ENCODE measurements at regions not wholly inside any gene's neighbourhood (a gene's known extent, or its start where the extent isn't known, plus 50 kb on each side); places are given as distances from the start of the nearest gene placed in this dataset.
"Not testable (repeated sequence)": the region's sequence is repeated elsewhere in the genome, so short reads cannot be mapped to it uniquely, and the experiment has no call there.

DNA sequence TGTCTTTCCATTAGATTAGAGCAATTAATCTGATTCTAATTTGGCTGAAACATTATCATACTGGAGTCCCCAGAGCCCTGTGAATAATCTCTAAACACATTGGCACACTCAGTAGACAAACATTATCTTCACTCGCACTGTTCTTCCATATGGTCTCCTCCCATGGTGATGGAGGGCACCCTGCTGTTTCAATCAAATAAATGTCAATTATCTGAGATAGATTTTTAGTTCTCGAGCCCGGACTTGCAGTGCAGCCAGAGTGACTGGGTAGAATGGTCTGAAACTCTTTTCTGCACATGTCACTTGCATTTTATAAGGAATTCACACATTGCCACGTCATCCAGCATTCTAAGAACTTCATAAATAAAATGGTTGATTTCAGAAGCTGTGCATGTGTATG lies 90.6 kb upstream of the MAP3K7 start:
- no peak for DNase-seq (ENCODE audit: low read depth)

DNA sequence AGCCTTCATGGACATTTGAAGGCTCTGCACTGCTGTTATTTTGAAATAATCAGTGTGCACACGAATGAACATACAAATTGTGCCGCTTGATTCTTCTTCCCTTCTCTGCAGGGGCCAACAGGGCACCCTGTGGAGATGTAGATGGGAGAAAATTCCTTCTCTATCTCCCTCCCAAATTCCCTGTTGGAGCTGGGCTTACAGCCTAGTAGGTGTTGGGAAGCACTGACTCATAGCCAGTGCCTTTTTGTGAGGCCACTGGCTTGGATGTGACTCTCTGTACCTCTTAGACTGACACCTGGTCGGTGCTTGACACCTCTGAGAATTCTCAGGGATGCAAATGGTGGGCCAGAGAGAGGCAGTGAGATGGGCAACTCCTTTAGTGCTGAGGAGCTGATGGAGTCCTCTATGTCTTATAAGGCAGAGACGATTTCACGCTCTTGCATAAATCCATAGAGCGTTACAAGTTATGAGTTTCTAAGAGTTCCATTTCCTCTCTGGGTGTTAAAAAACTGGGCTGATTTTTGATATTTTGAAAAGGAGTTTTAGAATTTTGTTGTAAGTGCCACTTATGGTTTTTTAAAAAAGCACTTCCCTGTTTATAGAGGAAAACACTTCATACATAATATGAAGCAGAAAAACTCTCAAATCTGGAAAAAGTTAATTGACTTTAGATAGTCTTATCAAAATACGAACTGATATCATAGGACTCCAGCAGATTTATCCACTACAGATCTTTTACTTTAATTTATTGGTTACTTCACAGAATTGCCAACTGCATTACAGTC lies 89.8 kb upstream of the MAP3K7 start:
- DNase-seq (ENCODE audit: low read depth), result no peak

DNA sequence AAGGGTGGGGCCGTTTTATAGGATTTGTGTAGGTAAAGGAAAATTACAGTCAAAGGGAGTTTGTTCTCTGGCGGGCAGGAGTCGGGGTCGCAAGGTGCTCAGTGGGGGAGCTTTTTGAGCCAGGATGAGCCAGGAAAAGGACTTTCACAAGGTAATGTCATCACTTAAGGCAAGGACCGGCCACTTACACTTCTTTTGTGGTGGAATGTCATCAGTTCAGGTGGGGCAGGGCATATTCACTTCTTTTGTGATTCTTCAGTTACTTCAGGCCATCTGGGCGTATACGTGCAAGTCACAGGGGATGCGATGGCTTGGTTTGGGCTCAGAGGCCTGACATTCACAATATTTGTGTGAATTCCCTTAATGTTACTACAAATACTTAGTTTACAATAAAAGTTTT lies 88.2 kb upstream of the MAP3K7 start:
- DNase-seq (ENCODE audit: low read depth), result not testable (repeated sequence)

GRCh38 chr6:90674077-90674476 lies 87.2 kb upstream of the MAP3K7 start:
- not testable (repeated sequence) for DNase-seq (ENCODE audit: low read depth)

DNA sequence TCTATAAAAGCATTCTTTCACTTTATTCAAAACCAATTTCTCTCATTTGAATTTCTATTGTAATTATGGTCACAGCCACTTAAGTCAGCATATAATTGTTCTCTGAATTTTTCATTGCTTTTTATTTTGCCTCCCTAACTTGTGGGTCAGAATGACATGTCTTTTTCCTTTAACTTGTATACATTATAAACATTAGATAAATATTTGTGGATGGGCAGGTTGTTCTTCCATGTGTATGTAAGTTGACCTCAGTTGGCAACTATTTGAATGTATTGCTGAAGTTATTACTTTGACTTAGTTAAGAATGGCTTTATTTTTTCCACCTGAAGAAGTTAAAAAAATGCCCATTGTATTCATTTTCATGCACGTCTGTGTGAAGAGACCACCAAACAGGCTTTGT lies 83.0 kb upstream of the MAP3K7 start:
- DNase-seq (ENCODE audit: low read depth), result no peak

- DNase-seq (ENCODE audit: low read depth), result no peak
These were observed 82.5 kb upstream of the MAP3K7 start for GRCh38 chr6:90669420-90669819.

GRCh38 chr6:90668141-90668540 lies 81.3 kb upstream of the MAP3K7 start:
- DNase-seq (ENCODE audit: low read depth), result no peak

DNA sequence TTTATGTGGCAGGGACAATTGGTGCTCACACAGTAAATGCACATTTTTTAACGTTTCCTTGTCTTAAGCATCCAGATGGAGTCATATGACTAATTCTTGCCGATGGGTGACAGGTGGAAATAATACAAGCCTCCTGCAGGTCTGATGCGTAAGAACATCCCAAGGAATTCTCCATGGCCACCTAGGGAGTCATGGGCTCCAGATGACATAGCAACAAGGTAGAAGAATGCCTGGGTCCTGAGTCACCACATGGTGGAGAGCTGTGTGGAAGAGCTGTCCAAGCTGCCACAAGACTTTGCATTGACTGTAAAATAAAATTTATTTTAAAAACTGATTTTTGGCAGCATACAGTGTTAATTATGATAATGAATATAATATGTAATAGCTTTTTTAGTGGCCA lies 77.0 kb upstream of the MAP3K7 start:
- no peak for DNase-seq (ENCODE audit: low read depth)

- no peak for DNase-seq (ENCODE audit: low read depth)
These were observed 76.2 kb upstream of the MAP3K7 start for GRCh38 chr6:90663106-90663505.

DNA sequence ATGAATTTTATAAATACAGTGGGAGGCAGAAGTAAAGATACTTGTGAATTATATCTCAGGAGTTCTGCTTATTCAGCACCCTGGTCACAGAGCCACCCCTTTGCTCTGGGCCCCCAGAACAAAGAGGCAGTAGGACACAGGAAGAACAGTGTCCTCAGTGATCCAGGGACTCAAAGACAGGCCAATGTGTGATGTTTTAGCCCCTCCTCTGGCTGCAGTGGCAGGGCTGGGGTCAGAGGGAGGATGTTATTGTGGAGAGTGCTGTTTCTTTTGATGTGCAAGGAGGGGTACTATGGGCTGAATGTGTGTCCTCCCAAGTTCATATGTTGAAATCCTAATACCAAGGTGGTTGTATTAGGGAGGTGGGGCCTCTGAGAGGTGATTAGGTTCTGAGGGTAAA lies 74.1 kb upstream of the MAP3K7 start:
- no peak for DNase-seq (ENCODE audit: low read depth)

GRCh38 chr6:90658497-90658896 lies 71.6 kb upstream of the MAP3K7 start:
- DNase-seq (ENCODE audit: low read depth), result no peak

GRCh38 chr6:90656325-90656724 lies 69.5 kb upstream of the MAP3K7 start:
- no peak for DNase-seq (ENCODE audit: low read depth)

DNA sequence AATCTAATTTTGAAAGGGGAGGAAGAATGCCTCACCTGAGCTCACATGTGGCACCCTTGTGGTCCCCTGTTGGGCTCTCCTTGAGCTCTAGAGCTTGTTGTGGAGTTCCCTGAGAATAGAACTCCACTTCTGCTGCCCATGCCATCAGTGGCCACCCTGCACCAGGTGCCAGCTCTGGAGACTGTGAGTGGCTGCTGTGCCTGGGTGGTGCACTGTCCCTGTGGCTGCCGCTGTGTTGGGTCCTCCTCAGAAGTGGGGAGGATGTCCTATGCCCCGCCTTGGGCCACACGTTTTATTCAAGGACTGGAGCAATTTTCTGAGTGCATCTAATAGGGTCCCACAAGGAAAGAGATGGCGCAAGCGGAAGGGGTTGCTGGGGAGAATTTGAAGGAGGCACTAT lies 67.9 kb upstream of the MAP3K7 start:
- DNase-seq (ENCODE audit: low read depth), result no peak

GRCh38 chr6:90654166-90654565 lies 67.3 kb upstream of the MAP3K7 start:
- no peak for DNase-seq (ENCODE audit: low read depth)

GRCh38 chr6:90653750-90654149 lies 66.9 kb upstream of the MAP3K7 start:
- no peak for DNase-seq (ENCODE audit: low read depth)

DNA sequence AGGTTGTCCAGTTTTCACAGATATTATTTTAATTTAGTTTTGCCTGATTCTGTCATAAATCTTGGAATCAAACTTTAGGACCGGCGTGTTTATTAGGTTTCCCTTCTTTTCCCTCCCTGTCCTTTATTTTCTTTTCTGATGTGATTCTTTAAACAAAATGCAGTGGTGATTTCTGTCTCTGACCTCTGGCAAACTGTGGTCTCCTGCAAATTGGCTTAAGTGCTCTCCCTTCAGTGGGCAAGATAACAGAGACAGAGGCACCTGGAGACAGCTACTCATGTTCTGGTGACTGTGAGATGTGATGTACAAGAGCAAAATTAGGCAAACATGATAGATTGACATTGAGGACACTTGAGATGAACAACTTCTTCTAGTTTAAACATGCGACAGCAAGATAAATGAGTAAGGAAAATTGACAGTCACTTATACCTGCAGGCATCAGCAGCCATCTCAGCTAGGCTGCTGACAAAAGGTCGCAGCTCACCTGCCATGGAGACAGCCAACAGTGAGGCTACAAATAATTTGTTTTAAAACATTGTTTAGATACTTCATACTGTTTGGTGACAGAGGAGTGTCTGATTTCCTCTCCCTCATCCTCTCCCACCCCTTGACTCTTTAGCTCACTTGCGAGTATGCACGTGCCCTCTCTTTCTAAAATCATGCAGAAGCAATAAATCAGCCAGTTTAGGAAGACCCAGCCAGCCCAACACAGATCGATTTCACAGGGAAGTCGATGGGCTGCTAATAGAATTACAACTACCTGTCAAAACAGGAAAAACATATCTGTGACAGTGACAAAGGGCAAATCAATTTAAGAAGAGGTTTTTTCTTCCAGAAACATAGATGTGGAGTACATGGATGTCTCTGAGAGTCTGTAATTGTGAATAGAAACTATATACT lies 63.4 kb upstream of the MAP3K7 start:
- no peak for DNase-seq (ENCODE audit: low read depth)

DNA sequence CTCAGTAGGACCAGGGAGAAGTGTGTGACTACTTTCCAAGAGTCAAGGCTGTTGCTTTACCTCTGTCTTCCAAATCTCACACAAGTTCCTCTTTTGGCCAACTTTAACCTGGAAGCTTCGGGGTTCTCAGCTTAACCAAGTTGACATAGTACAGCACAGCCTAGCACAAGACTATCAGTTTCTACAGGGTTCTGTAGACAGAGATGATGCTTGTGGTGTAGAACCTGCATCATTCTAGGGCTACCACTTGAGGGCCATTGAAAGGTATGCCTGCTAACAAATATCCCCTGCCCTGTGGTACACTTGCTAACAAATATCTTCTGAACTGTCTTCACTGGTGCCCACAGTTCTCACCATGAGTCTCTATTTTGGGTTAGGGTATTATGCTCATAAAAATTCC lies 62.0 kb upstream of the MAP3K7 start:
- DNase-seq (ENCODE audit: low read depth), result no peak

- DNase-seq (ENCODE audit: low read depth), result no peak
These were observed 60.1 kb upstream of the MAP3K7 start for GRCh38 chr6:90646940-90647339.

DNA sequence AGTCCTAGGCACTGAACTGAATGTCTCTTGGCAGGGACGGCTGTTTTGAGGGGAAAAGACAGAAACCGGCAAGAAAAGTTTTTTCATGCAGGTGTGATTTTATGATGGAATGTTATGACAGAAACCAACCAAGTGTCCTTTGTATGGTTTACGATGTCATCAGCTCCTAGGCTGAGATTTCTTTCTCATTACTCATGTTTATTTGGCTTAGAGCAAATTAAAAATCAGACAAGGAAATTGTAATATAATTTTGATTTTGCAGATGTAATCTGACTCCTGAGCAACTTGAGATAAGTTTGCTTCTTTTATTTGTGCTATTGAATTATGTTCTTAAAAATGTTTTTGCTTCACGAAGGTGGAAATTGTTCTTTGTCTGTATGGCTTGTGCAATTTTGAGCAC lies 58.8 kb upstream of the MAP3K7 start:
- DNase-seq (ENCODE audit: low read depth), result peak; percentile 1

- DNase-seq (ENCODE audit: low read depth), result no peak
These were observed 57.6 kb upstream of the MAP3K7 start for GRCh38 chr6:90644492-90644891.

DNA sequence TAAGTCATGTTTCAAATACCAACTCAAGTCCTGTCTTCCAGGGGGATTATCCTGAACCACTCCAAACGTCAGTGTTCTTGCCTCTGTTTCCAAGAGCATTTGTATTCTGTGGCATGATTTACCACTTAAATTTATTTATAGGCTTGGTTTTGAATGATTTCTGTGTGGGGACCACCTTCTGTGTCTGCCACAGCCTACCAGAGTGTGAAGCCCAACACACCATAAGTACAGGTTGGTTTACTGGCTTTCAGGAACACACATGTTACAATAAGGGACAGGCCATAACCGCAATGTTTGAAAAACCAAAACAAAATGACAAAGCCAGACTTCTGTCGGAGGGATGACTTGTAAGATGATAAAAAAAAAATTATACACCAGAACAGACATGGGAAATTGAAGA lies 56.5 kb upstream of the MAP3K7 start:
- DNase-seq (ENCODE audit: low read depth), result no peak

DNA sequence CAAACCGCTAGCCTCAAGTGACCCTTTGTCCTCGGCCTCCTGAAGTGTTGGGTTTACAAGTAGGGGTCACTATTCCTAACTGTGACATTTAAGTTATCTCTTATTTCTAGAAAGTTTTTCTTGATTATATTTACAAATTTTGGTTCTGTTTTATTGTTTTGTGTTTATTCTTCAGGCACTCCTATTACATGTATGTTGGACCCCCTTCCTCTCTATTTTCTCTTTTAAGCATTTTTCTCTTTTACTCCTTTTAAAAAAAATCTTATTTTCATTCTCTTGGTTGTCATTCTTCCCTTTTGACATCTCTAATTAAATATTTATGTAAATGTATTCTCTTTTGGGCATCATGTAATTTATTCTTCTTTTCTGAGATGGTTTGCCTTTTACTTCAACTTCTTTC lies 50.4 kb upstream of the MAP3K7 start:
- DNase-seq (ENCODE audit: low read depth), result no peak

Measured in renal cortical epithelial cell (primary cell).